Epidermal melanocyte (primary cell): ENCODE measurements at regions not wholly inside any gene's neighbourhood (a gene's known extent, or its start where the extent isn't known, plus 50 kb on each side); places are given as distances from the start of the nearest gene placed in this dataset.
"Not testable (repeated sequence)": the region's sequence is repeated elsewhere in the genome, so short reads cannot be mapped to it uniquely, and the experiment has no call there.

ENCODE experiments used
- DNase-seq: peaks from one replicate; pipeline ENCODE4 v3.0.0; 2011; ENCODE audit warnings: low spot score; ENCODE audit not compliant: insufficient read length

DNA sequence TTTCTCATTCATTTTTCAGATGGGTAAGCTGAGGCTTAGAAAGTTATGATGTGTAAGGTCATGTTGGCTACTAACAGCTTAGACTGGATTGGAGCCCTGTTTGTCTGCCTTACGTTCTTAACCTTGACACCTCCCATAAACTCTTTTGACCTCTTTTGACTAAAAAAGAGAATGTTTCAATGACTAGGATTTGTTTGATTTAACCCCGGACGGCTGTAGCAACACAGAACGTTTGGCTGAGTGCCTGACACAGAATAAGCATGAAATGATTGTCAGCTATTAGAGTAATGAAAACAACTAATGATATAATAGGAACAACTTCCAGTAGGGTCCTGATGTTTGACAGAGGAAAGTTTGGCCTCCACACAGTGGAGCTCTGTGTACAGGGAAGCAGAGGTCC is 83.3 kb upstream of the PDZD8 start:
- no peak for DNase-seq

DNA sequence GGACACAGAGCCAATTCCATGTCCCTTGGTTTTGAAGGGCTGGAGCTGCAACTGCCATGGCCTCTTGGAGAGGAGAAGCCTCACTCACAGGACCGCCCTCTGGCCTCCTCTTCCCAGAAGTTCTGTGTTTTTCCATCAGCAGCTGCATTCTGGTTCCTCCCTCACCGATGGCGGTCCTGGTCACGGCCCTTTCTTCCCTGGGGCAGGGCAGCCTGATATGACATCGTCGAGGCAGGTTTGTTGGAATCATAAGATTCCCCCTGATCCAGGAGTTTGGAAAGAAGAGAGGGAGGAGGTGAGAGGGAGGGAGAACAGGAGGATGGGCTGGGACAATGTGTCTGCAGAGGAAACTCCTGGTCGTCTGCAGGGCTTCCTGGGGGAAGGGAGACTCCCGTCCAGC is 82.7 kb upstream of the PDZD8 start:
- DNase-seq: no peak

DNA sequence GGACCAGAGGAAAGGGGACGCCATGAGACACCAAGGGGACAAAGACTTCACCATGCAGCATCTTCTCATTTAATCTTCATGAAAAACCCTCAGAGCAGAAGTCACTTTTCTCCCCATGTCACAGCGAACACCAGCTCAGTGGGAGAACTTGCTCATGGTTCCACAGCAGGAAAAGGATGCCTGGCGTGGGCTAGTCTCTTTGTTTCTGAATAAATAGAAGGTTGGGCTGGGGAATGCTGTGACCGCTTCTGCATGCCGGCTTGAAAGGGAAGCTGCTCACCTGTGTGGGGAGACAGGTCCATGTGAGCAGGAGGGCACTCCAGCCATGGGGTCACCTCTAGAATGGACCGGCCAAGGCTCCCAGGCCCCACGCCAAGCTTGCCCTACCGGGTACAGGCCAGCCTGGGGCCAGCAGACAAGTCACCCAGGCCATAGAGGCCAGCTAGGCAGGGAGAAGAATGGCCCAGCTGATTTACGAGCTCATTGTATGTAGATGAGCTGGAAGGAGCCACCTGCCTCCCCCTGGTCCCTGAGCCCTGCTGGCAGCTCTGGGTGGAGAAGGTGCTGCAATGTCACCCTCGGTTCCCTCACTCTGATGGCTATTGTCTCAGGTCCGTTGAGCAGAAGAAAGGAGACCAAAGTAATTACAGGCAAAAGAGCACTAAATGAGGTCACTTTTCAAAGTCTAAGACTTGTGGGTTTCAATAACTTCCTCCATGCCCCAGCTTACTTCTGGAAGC is 82.0 kb upstream of the PDZD8 start:
- DNase-seq: no peak

DNA sequence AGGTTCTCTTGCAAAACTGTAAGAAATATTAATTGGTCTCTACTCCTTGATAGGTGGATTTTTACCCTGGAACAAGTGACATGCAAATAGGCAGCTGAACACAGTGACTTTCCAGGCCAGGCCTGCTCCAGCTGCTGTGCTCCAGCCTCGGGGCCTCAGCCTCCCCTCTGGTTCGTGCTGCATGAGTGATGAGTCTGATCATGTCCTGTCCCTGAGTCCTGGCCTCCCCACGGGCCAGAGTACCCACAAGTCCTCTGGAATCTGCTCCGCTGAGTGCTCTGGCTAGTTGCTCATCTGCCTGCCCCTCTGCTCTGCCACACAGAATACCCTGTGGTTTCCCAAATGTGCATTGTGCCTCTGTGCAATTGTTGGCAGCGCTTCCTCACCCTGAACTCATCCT is 80.1 kb upstream of the PDZD8 start:
- DNase-seq: no peak

DNA sequence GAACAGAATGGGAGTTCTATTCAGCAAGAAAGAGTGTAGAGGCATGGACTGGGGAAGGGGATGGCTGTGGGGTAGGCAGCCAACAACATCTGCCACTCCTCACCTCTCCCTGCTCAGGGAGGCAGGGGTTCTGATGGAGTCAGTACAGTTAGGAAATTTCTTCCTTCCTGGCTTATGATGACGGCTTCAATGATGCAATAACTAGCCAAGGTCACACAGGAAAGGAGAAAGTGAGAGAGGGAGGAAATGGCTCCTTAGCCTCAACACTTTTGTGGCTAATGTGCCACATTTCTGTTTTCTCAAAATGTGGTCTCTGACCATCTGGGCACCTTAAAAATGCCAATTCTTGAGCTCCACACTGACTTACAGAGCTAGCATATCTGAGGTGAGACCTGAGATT is 79.3 kb upstream of the PDZD8 start:
- no peak for DNase-seq

DNA sequence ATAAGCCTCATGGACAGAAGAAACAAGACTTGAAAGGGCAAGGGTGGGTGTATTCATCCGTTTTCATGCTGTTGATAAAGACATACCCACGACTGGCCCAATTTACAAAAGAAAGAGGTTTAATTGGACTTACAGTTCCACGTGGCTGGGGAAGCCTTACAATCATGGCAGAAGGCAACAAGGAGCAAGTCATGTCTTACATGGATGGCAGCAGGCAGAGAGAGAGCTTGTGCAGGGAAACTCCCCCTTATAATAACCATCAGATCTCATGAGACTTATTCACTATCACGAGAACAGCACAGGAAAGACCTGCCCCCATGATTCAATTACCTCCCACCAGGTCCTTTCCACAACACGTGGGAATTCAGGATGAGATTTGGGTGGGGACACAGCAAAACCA is 78.2 kb upstream of the PDZD8 start:
- DNase-seq: not testable (repeated sequence)

DNA sequence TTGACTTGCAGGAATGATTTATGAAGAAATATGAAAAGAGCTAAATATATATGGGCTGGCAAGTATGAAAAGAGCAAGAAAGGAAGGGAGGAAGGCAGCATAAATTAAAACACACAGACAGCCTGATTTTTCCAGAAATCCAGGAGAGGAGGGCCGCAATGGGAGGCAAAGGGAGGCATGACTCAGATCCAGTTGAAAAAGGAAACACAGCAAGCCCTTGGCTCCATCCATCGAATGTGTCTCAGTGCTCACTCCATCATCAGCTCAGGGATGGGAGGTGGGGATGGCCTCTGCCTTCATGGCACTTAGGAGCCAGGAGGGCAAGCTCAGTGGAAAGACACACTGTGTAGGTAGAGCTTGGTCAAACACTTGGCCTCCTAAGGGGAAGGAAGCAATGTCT is 75.7 kb upstream of the PDZD8 start:
- DNase-seq: no peak

DNA sequence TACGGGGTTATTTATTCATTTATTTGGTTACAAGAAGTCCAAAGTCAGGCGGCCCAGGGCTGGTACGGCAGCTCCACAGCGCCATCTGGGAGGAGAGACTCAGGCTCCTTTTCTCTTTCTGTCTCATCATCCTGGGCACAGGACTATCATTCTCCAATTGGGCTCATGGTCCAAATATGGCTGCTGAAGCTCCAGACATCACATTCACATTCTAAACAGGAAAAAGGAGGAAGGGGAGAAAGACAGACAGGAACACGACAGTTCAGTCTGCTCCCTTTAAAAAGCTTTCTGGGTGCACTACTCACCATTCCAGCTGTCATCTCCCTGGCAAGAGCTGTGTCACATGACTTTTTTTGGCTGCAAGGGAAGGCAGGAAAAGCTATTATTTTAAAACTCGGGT is 74.4 kb upstream of the PDZD8 start:
- no peak for DNase-seq

DNA sequence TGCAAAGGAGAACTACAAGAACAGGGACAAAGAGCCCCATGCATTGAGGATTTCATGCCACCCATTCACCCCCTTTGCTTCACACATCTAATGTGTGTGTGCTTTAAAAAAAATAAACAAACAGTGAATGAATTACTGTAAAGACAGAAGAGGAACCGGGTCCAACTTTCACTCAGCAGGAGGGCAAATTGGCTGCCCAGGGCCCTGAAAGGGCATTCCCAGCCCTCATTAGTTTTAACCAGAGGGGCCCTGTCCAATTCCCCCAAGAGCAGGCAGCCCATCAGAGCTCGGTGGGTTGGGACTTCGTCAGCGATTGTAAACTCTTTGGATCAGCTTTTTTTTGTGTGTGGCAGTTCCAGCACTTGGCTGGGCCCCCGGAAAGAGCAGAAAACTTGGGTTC is 73.6 kb upstream of the PDZD8 start:
- no peak for DNase-seq

DNA sequence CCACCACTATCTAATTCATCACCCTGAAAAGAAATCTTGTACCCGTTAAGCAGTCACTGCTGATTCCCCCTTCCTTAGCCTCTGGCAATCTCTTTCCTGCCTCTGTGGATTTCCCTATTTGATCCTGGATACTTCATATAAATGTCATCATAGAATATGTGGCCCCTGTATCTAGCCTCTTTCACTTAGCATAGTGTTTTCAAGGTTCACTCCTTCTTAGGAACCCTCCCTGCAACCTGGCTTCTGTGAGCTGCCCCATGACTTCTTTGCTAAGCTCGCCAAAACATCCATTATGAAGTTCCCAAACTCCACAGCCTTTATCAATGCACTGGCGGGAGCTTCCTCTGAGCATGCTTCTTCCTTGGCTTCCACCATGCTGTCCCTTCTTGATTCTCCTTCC is 70.8 kb upstream of the PDZD8 start:
- DNase-seq: no peak

DNA sequence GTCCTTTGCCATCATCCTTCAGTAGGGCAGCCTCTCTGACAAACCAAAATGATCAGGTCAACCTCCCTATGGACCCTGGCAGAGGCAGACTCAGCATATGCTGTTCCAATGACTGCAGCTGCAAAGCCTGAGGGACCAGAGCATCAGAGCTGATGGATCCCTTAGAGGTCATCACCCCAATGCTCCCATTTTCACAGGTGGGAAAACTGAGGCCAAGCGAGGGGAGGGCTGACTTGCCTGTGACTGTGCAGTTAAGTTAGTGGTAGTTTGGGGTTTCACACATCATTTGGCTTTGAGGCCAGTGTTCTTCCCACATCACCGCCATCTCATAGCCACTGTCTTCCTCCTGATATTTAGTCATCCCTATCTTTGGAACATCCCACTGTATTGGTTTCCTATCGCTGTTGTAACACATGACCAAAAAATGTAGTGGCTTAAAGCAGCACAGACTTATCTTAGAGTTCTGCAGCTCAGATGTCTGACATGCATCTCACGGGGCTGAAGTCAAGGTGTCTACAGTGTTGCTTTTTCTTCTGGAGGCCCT is 69.3 kb upstream of the PDZD8 start:
- DNase-seq: no peak

DNA sequence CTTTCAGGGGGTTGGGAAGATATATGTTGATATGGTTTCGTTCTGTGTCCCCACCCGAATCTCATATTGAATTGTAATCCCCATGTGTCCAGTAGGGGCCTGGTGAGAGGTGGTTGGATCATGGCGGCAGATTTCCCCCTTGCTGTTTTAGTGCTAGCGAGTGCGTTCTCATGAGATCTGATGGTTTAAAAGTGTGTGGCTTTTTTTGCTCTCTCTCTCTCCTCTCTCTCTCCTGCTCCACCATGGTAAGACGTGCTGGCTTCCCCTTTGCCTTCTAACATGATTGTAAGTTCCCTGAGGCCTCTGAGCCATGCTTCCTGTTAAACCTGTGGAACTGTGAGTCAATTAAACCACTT is 68.4 kb upstream of the PDZD8 start:
- DNase-seq: no peak

DNA sequence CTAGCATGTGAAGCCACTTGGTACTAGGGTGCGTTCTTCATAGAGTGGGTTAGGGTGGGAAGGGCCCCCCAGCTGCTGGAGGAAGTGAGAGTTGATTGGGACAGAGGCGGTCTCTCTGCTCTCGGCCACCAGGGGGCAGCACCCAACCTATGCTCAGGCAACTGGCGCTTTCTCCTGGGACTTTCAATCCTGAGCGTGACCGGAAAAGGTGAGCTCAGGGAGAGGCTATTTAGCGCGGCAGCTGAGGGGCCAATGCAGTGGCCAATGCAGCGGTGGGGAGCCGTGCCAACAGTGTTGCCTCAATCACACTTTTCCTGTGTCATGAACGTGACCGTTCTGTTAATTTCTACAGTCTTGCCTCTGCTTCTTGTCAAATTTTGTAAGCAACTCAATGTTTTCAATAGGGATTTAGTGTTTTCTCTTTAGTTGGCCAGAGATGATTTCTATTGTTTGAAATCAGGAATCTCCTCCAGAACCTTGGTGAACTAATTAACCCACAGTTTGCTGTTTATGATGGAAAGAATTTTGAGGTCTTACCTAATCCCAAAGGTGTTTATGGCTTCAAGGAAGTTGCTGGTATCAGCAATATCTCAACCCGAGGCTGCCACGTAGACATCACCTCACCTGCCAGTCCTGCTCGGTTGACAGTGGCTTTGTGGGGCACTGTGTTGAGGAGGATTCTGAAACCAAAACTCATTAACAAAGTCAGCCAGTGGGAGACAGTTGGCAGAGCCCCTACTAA is 67.9 kb upstream of the PDZD8 start:
- no peak for DNase-seq

DNA sequence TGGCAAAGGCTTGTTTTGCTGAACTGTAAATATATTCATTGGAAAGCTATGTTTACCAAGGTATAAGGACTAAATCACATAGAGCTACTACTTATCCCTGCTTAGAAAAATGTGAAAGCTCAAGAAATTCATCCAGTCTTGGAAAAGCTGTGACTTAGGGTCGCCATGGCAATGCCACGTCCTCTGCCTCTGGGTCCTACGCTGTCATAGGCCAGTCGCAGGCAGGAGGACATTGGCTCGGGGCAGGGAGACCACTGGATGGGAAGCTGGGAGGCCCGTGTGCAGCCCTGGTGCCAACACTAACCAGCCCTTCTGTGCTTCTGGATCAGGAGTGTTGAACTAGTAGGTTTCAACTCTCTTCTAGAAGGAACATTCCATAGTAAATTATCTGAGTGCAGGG is 67.3 kb upstream of the PDZD8 start:
- DNase-seq: no peak

DNA sequence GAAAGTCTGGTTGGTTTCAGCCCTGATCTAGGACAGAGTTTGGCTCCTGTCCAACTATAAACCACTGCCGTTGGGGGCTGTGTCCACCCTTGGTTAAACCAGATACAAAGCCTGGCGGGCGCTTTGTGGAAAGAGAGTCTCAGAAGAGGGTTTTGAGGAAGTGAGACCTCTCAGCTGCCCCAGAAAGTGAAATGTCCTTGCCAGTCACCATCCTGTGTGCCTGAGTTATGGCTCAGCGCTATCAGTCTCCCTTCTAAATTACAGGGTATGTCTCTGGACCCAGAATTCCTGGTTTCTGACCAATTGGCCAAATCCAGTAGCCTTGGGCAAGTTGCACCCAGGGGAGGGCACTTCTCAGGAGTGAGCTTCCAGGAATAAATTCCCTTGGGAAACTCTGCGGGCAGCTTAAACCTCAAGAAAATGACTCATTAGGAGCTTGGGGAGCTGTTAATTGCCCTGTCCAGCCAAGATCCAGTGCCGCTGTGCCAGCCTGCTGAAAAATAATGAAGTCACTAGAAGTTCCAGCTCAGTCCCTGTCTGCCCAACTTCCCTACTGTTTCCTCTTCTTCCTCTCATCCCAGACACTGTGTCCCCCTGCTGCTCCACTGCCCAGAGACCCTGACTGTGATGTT is 66.7 kb upstream of the PDZD8 start:
- DNase-seq: no peak

DNA sequence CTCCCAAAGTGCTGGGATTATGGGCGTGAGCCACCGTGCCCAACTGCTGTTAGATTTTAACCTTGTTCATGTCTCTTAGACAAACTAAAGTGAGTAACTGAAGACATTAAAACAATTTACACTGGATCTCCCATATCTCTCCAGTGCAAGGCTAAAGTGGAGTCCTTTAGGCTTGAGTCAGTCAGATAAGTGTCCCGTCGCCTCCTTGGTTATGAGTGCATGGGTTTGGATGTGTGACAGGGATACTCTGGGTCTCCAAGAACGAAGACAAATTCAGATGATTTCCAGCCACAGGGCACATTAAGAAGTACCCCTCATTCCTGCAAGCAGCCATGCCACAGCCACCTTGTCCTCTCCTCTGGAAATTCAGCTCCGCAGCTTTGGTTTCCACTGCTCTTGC is 66.1 kb upstream of the PDZD8 start:
- DNase-seq: no peak

DNA sequence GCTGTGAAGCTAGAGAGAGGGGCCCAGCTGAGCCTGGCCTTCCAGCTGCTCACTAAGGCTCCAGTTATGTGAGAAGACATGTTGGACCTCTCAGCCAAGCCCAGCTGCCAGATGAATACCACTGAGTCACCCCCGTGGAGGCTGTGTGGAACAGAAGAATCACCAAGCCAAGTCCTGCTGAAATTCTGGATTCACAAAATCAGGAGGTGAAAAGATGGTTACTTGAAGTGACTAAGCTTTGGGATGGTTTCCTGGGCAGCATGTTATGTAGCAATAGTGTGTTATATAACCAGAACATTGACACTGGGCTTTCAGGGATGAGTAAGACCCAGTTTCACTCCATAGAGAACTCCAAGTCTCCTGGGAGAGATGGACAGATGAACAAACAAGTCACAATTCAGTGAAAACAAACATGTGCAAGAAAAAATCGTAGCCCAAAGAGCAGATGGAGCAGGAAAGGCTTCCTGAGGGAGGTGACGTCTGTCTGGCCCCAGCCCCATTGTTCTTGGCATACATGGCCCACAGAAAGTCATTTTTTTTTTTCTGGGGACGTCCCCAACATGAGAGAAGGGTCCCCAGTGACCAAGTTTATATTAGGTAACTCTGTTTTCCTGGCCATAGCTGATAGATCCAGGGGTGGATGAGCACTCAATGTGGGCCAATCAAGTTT is 64.1 kb upstream of the PDZD8 start:
- no peak for DNase-seq

DNA sequence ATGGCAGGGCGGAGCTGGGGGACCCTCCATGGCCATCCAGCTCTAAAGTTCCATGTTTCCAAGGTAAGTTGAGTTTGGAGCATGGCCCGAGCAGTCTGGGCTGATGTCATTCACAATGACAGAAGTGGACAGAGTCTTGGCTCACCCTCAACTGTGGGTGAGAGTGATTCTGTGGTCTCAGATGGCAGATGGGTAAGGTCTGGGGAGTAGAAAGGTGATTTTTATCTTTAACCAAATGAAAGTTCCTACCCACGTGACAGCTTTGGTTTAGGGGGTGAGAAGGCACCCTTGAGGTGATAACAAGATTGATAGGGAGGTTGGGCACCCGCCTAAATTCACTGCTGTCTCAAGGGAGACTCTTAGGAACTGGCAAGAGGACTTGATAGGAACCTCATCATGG is 57.6 kb upstream of the PDZD8 start:
- DNase-seq: no peak

DNA sequence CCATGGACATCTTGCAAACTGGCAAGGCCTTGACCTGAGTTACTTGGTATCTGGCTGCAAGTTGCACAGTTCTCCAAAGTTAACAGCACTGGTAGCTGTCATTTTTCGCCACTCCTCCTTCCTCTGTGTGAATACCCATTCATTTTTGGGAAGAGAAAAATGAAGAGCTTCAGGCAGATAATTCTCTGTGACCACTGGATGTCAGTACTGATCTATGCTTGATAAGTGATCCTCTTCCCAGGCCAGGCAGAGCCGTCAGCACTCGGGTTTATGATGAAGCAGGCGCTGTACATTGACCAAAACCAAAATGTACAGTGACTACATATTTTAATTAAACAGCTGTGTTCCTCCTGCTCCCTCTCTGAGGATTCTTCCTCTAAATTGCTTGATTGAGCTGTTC is 55.9 kb upstream of the PDZD8 start:
- DNase-seq: no peak

DNA sequence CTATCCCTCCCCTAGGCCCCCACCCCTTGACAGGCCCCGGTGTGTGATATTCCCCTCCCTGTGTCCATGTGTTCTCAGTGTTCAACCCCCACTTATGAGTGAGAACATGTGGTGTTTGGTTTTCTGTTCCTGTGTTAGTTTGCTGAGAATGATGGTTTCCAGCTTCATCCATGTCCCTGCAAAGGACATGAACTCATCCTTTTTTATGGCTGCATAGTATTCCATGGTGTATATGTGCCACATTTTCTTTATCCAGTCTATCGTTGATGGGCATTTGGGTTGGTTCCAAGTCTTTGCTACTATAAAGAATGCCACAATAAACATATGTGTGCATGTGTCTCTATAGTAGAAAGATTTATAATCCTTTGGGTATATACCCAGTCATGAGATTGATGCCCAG is 55.3 kb upstream of the PDZD8 start:
- DNase-seq: not testable (repeated sequence)

DNA sequence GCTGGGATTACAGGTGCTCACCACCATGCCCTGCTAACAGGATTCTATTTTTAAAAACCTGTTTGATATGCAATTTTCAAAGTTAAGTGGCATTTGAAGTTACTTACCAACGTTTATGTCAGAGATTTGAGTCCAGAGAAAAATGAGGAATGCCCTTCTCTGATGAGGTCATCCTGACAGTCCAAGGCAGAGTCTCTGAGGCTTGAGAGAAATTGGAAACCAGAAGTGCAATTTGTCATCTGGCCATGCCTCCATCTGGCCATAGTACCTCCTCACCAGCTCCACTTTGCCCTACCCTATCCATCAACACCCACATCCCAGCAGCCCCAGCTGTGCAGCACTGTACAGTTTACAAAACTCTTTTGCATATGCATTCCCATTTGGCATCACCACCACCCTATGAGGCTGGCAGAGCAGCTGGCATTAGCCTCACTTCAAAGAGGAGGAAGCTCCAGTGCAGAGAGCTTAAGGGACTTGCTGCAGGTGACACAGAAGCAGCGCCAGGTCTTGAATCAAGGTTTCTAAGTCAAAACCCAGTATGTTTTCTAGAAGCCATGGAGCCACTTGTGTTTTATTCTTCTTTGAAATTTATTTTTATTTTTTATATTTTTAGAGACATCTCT is 54.5 kb upstream of the PDZD8 start:
- no peak for DNase-seq

DNA sequence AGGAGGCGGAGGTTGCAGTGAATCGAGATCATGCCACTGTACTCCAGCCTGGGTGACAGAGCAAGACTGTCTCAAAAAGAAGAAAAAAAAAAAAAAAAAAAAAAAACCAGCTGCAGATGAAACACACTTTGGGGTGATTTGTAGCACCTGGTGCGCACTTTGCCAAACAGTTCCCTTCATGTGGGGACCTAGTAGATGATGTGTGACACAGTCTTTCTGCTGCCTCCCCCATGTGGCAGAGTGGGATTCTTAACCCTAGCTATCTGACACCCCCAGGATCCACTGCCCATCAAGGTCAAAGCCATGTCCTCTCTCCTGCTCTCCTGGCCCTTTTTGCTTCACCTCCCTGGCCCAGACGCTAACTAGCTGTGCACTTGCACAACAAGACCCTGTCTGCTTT is 52.1 kb upstream of the PDZD8 start:
- DNase-seq: no peak
